Spleen (tissue), 11 donors: ENCODE measurements at regions not wholly inside any gene's neighbourhood (a gene's known extent, or its start where the extent isn't known, plus 50 kb on each side); places are given as distances from the start of the nearest gene placed in this dataset.

Source experiments
- DNase-seq: peaks from one replicate; pipeline ENCODE4 v3.0.0-alpha.2; 2020
- H3K27ac ChIP-seq, 8 donors: fragments of 200-600 bp; sonication (generic) in 7 of 8; 1 replicate in 4 of 8; 2 replicates in 4 of 8; pipeline versions ENCODE4 v1.5.0 to v1.8.0; 2016 to 2021; ENCODE audit warnings: inconsistent platforms in 4 of 8, mild to moderate bottlenecking in 4 of 8, moderate library complexity in 1 of 8
- H3K27me3 ChIP-seq, 7 donors: fragments of 200-600 bp; sonication (generic) in 6 of 7; replicated peaks in 1 of 7; 1 replicate in 4 of 7; 2 replicates in 3 of 7; pipeline versions ENCODE4 v1.5.0 to v1.8.0; 2016 to 2021; ENCODE audit warnings: inconsistent platforms in 3 of 7, mild to moderate bottlenecking in 1 of 7
- H3K36me3 ChIP-seq, 6 donors: fragments of 200-600 bp; sonication (generic) in 5 of 6; 1 replicate in 4 of 6; 2 replicates in 2 of 6; pipeline versions ENCODE4 v1.5.0 to v1.8.0; 2016 to 2021; ENCODE audit warnings: inconsistent platforms in 2 of 6
- H3K4me1 ChIP-seq, 6 donors: fragments of 200-600 bp; sonication (generic) in 5 of 6; 1 replicate in 3 of 6; 2 replicates in 3 of 6; pipeline versions ENCODE4 v1.5.0 to v1.8.0; 2016 to 2021; ENCODE audit warnings: inconsistent platforms in 3 of 6
- H3K4me3 ChIP-seq, 8 donors: fragments of 200-600 bp; sonication (generic) in 7 of 8; 1 replicate in 4 of 8; 2 replicates in 4 of 8; pipeline versions ENCODE4 v1.5.0 to v1.8.0; 2016 to 2021; ENCODE audit warnings: inconsistent platforms in 4 of 8, mild to moderate bottlenecking in 4 of 8, moderate library complexity in 2 of 8
- H3K9me3 ChIP-seq, 8 donors: fragments of 200-600 bp; sonication (generic) in 7 of 8; 1 replicate in 4 of 8; 2 replicates in 4 of 8; pipeline versions ENCODE4 v1.5.0 to v1.8.0; 2016 to 2021; ENCODE audit warnings: inconsistent platforms in 4 of 8
- CTCF ChIP-seq, 11 experiments: fragments of 200-600 bp in 7 of 11; fragments of 450-650 bp in 4 of 11; sonication (generic) in 4 of 11; IDR thresholded peaks in 8 of 11; conservative IDR thresholded peaks in 3 of 11; 1 replicate in 7 of 11; 2 replicates in 4 of 11; pipeline versions ENCODE4 v1.4.0 to v1.8.0; 2016 to 2021; ENCODE audit warnings: antibody characterized with exemption in 11 of 11, inconsistent platforms in 4 of 11, mild to moderate bottlenecking in 1 of 11
- POLR2A ChIP-seq, 3 donors: fragments of 450-650 bp; IDR thresholded peaks; one replicate each; pipeline ENCODE4 v1.5.1; 2017; ENCODE audit warnings: antibody characterized with exemption in 3 of 3, mild to moderate bottlenecking in 1 of 3
- POLR2AphosphoS5 ChIP-seq, 3 donors: sonication (generic); formaldehyde crosslinking; IDR thresholded peaks; one replicate each; pipeline ENCODE4 v1.5.1; 2017; ENCODE audit warnings: antibody characterized with exemption in 3 of 3
- WGBS, 5 donors: extraction: QIAGEN DNeasy Blood & Tissue Kit in 3 of 5; methylation state at CpG; one replicate each; pipeline versions ENCODE4 v1.1.5 to v1.1.7; 2013 to 2018; 5-methylcytosine and 5-hydroxymethylcytosine counted together
- intact Hi-C: fragments of 100-400 bp; cut with DNase I; formaldehyde crosslinking; loops from one replicate; pipeline ENCODE4 v1.15.0; 2023; ENCODE audit warnings: low total_unique reads
- donor health status: healthy with polysubstance abuse.
- donor health status: DM: no; HTN: no; CAD: no; lungs with moderate emphysema.
- donor health status: DM: no; HTN: no; CAD: no.
- donor health status: Bipolar disorder and iron deficiency.
- donor health status: healthy.
- donor health status: DM: no; HTN: no; CAD: no.
- donor health status: DM: yes; HTN: yes; CAD: no.

- WGBS, 5 donors, result 62 to 70% (median 64%) methylated on average over 4 of the region's 4 CpGs
- no peak overlapping the region for H3K27ac ChIP-seq
- H3K4me1 ChIP-seq, result peaks cover 29 to 100% (median 56%) of the 10 kb centered on the region in 6 donors
- H3K4me3 ChIP-seq, result no peak overlapping the region
- no peaks in the 10 kb centered on the region for H3K27me3 ChIP-seq
- no peak for TF ChIP-seq POLR2A (IDR thresholded peaks at IDR 0.05)
- no peak for TF ChIP-seq POLR2AphosphoS5 (IDR thresholded peaks at IDR 0.05)
- no peak for TF ChIP-seq CTCF (IDR thresholded peaks at IDR 0.05 in 8 of 11, conservative IDR thresholded peaks at IDR 0.05 in 3 of 11)
- intact Hi-C loops, result no loop called here
- DNase-seq, result no peak
- H3K9me3 ChIP-seq, result no peaks in the 10 kb centered on the region
- H3K36me3 ChIP-seq, result no peaks in the 10 kb centered on the region
Observed at GRCh38 chr20:19911810-19912382, 105.3 kb upstream of the NAA20 start.

- Histone ChIP-seq H3K4me1 (peaks cover 41 to 100% (median 64%) of the 10 kb centered on the region in 6 donors), H3K4me3 (no peak overlapping the region), H3K36me3 (no peaks in the 10 kb centered on the region), H3K27ac (peak overlapping the region in 1 of 8 donors; percentile 79), H3K27me3 (no peaks in the 10 kb centered on the region), H3K9me3 (no peaks in the 10 kb centered on the region)
- intact Hi-C loops, result no loop called here
- no peak for DNase-seq
- no peak for TF ChIP-seq POLR2AphosphoS5 (IDR thresholded peaks at IDR 0.05)
- no peak for TF ChIP-seq POLR2A (IDR thresholded peaks at IDR 0.05)
- 38 to 78% (median 56%) methylated on average over 1 of the region's 1 CpG for WGBS, 5 donors
Observed at GRCh38 chr20:19913349-19913748, 103.8 kb upstream of the NAA20 start.

- Histone ChIP-seq H3K4me3 (no peak overlapping the region), H3K27ac (peak overlapping the region in 4 of 8 donors; percentile 71 to 79 (median 74)), H3K27me3 (no peaks in the 10 kb centered on the region), H3K9me3 (no peaks in the 10 kb centered on the region), H3K36me3 (no peaks in the 10 kb centered on the region), H3K4me1 (peaks cover 41 to 100% (median 71%) of the 10 kb centered on the region in 6 donors)
- TF ChIP-seq POLR2AphosphoS5 (IDR thresholded peaks at IDR 0.05), result no peak
- no peak for TF ChIP-seq POLR2A (IDR thresholded peaks at IDR 0.05)
- WGBS, 5 donors, result 76 to 85% (median 82%) methylated on average over 10 of the region's 10 CpGs
- DNase-seq, result no peak
- intact Hi-C loops, result no loop called here
Observed at GRCh38 chr20:19913927-19914614, 103.1 kb upstream of the NAA20 start.

GRCh38 chr20:19915111-19915798, 101.9 kb upstream of the NAA20 start:
- DNase-seq, result no peak
- Histone ChIP-seq H3K9me3 (no peaks in the 10 kb centered on the region), H3K4me3 (no peak overlapping the region), H3K4me1 (peaks cover 39 to 100% (median 71%) of the 10 kb centered on the region in 6 donors), H3K27ac (peak overlapping the region in 7 of 8 donors; percentile 17 to 79 (median 71)), H3K27me3 (no peaks in the 10 kb centered on the region), H3K36me3 (no peaks in the 10 kb centered on the region)
- intact Hi-C loops, result no loop called here
- WGBS, 5 donors, result 21 to 31% (median 29%) methylated on average over 6 of the region's 6 CpGs
- TF ChIP-seq POLR2AphosphoS5 (IDR thresholded peaks at IDR 0.05) (peak in 1 of 3 donors; percentile 10), POLR2A (IDR thresholded peaks at IDR 0.05) (no peak)

- peak overlapping the region in 6 of 8 donors; percentile 41 to 79 (median 72) for H3K27ac ChIP-seq
- 81 to 86% (median 83%) methylated on average over 12 of the region's 12 CpGs for WGBS, 5 donors
- H3K9me3 ChIP-seq, result no peaks in the 10 kb centered on the region
- intact Hi-C loops, result no loop called here
- no peaks in the 10 kb centered on the region for H3K27me3 ChIP-seq
- no peak for DNase-seq
- peaks cover 38 to 100% (median 71%) of the 10 kb centered on the region in 6 donors for H3K4me1 ChIP-seq
- H3K4me3 ChIP-seq, result no peak overlapping the region
- TF ChIP-seq POLR2A (IDR thresholded peaks at IDR 0.05), result no peak
- no peak for TF ChIP-seq POLR2AphosphoS5 (IDR thresholded peaks at IDR 0.05)
- no peak for TF ChIP-seq CTCF (IDR thresholded peaks at IDR 0.05 in 8 of 11, conservative IDR thresholded peaks at IDR 0.05 in 3 of 11)
- H3K36me3 ChIP-seq, result no peaks in the 10 kb centered on the region
Observed at GRCh38 chr20:19916531-19917485, 100.4 kb upstream of the NAA20 start.
